ENCODE measurements at regions not wholly inside any gene's neighbourhood (a gene's known extent, or its start where the extent isn't known, plus 50 kb on each side); places are given as distances from the start of the nearest gene placed in this dataset.

- CTCF ChIA-PET: no interaction called here
- H3K4me3 ChIP-seq (ENCODE audit: low read depth, low read length, poor library complexity, severe bottlenecking): no peak overlapping the region
Measured at GRCh38 chr5:135245521-135246499, 153.2 kb downstream of the MACROH2A1 start.

GRCh38 chr5:135244620-135245021 lies 154.4 kb downstream of the MACROH2A1 start:
- no peak overlapping the region for H3K27ac ChIP-seq (ENCODE audit: low read depth, low read length, poor library complexity, severe bottlenecking)
- ChIA-PET CTCF (no interaction called here), POLR2A (ENCODE audit: low non-redundant PET) (no interaction called here)
- H3K27me3 ChIP-seq (replicated peaks; ENCODE audit: insufficient read depth, low read depth, low read length, poor library complexity): no peaks in the 10 kb centered on the region
- H3K4me1 ChIP-seq (ENCODE audit: insufficient read depth, low read length, poor library complexity, severe bottlenecking): peaks cover 17% of the 10 kb centered on the region
- no TSS peak for BruUV-seq (replicated peaks)
- no peak for DNase-seq (ENCODE audit: low spot score)
- intact Hi-C loops (cut with micrococcal nuclease; ENCODE audit: unreplicated experiment): no loop called here
- no peaks in the 10 kb centered on the region for H3K36me3 ChIP-seq (ENCODE audit: insufficient read depth, low read length, poor library complexity, severe bottlenecking)
- H3K9me3 ChIP-seq (ENCODE audit: low read depth, low read length, poor library complexity, severe bottlenecking): no peaks in the 10 kb centered on the region
- no peak for TF ChIP-seq CTCF (conservative IDR thresholded peaks at IDR 0.05; ENCODE audit: low read depth, low read length)
- TF ChIP-seq EZH2 (IDR thresholded peaks at IDR 0.05; ENCODE audit: borderline replicate concordance, low read depth, low read length, poor library complexity, severe bottlenecking): no peak
- no peak overlapping the region for H3K4me3 ChIP-seq (ENCODE audit: low read depth, low read length, poor library complexity, severe bottlenecking)

More at GRCh38 chr5:135245521-135246499, 153.2 kb downstream of the MACROH2A1 start:
- Histone ChIP-seq H3K4me1 (ENCODE audit: insufficient read depth, low read length, poor library complexity, severe bottlenecking) (peaks cover 17% of the 10 kb centered on the region), H3K9me3 (ENCODE audit: low read depth, low read length, poor library complexity, severe bottlenecking) (no peaks in the 10 kb centered on the region), H3K27ac (ENCODE audit: low read depth, low read length, poor library complexity, severe bottlenecking) (no peak overlapping the region), H3K36me3 (ENCODE audit: insufficient read depth, low read length, poor library complexity, severe bottlenecking) (no peaks in the 10 kb centered on the region), H3K27me3 (replicated peaks; ENCODE audit: insufficient read depth, low read depth, low read length, poor library complexity) (no peaks in the 10 kb centered on the region)
- intact Hi-C loops (cut with micrococcal nuclease; ENCODE audit: unreplicated experiment): no loop called here
- POLR2A ChIA-PET (ENCODE audit: low non-redundant PET): no interaction called here
- no TSS peak for BruUV-seq (replicated peaks)
- DNase-seq (ENCODE audit: low spot score): no peak
- no peak for TF ChIP-seq CTCF (conservative IDR thresholded peaks at IDR 0.05; ENCODE audit: low read depth, low read length)
- TF ChIP-seq EZH2 (IDR thresholded peaks at IDR 0.05; ENCODE audit: borderline replicate concordance, low read depth, low read length, poor library complexity, severe bottlenecking): no peak

GRCh38 chr5:135243556-135244285 lies 155.3 kb downstream of the MACROH2A1 start:
- Histone ChIP-seq H3K36me3 (ENCODE audit: insufficient read depth, low read length, poor library complexity, severe bottlenecking) (no peaks in the 10 kb centered on the region), H3K27me3 (replicated peaks; ENCODE audit: insufficient read depth, low read depth, low read length, poor library complexity) (no peaks in the 10 kb centered on the region), H3K4me1 (ENCODE audit: insufficient read depth, low read length, poor library complexity, severe bottlenecking) (peaks cover 17% of the 10 kb centered on the region), H3K4me3 (ENCODE audit: low read depth, low read length, poor library complexity, severe bottlenecking) (no peak overlapping the region), H3K27ac (ENCODE audit: low read depth, low read length, poor library complexity, severe bottlenecking) (no peak overlapping the region), H3K9me3 (ENCODE audit: low read depth, low read length, poor library complexity, severe bottlenecking) (no peaks in the 10 kb centered on the region)
- intact Hi-C loops (cut with micrococcal nuclease; ENCODE audit: unreplicated experiment): no loop called here
- CTCF ChIA-PET: no interaction called here
- BruUV-seq (replicated peaks): no TSS peak
- DNase-seq (ENCODE audit: low spot score): no peak
- TF ChIP-seq CTCF (conservative IDR thresholded peaks at IDR 0.05; ENCODE audit: low read depth, low read length): no peak
- TF ChIP-seq EZH2 (IDR thresholded peaks at IDR 0.05; ENCODE audit: borderline replicate concordance, low read depth, low read length, poor library complexity, severe bottlenecking): no peak
- POLR2A ChIA-PET (ENCODE audit: low non-redundant PET): no interaction called here
